Karpas-422 (cell line): ENCODE measurements at regions not wholly inside any gene's neighbourhood (a gene's known extent, or its start where the extent isn't known, plus 50 kb on each side); places are given as distances from the start of the nearest gene placed in this dataset.

ENCODE experiments used
- DNase-seq: peaks from one replicate; pipeline ENCODE4 v3.0.0-alpha.2; 2015
- H2AFZ ChIP-seq: fragments of 200-600 bp; sonication (generic); 2 replicates; pipeline ENCODE4 v1.6.1; 2014; ENCODE audit warnings: antibody characterized with exemption, low read length, mixed read lengths
- H3K27ac ChIP-seq: fragments of 200-600 bp; sonication (generic); 2 replicates; pipeline ENCODE4 v1.5.1; 2014; ENCODE audit warnings: mild to moderate bottlenecking, low read length, moderate library complexity
- H3K27me3 ChIP-seq: fragments of 200-600 bp; sonication (generic); 2 replicates; pipeline ENCODE4 v1.6.1; 2014; ENCODE audit warnings: low read length, mixed read lengths
- H3K36me3 ChIP-seq: fragments of 200-600 bp; sonication (generic); 2 replicates; pipeline ENCODE4 v1.6.1; 2014; ENCODE audit warnings: low read length, mixed read lengths; ENCODE audit not compliant: insufficient read depth
- H3K4me1 ChIP-seq: fragments of 200-600 bp; sonication (generic); 2 replicates; pipeline ENCODE4 v1.6.1; 2014; ENCODE audit warnings: mild to moderate bottlenecking, low read length, mixed read lengths
- H3K4me2 ChIP-seq: fragments of 200-600 bp; sonication (generic); 2 replicates; pipeline ENCODE4 v1.6.1; 2014; ENCODE audit warnings: low read length, low read depth, mild to moderate bottlenecking; ENCODE audit not compliant: poor library complexity, severe bottlenecking
- H3K4me3 ChIP-seq: fragments of 200-600 bp; sonication (generic); 2 replicates; pipeline ENCODE4 v1.5.1; 2014; ENCODE audit warnings: mild to moderate bottlenecking, antibody characterized with exemption, low read length, mixed read lengths
- H3K79me2 ChIP-seq: fragments of 200-600 bp; sonication (generic); 2 replicates; pipeline ENCODE4 v1.6.1; 2014; ENCODE audit warnings: mild to moderate bottlenecking, low read length, mixed read lengths
- H3K9ac ChIP-seq: fragments of 200-600 bp; sonication (generic); 2 replicates; pipeline ENCODE4 v1.6.0; 2014; ENCODE audit warnings: low read length
- H3K9me2 ChIP-seq: fragments of 200-600 bp; sonication (generic), shearing (Covaris generic); replicated peaks from 2 replicates; pipeline ENCODE4 v1.6.0; 2014; ENCODE audit warnings: mild to moderate bottlenecking, low read length, moderate library complexity; ENCODE audit not compliant: insufficient read depth
- H3K9me3 ChIP-seq: fragments of 300-700, 200-600 bp; sonication (generic); 2 replicates; pipeline ENCODE4 v1.6.1; 2014; ENCODE audit warnings: low read length, mixed read lengths
- H4K20me1 ChIP-seq: fragments of 200-600 bp; sonication (generic); 2 replicates; pipeline ENCODE4 v1.6.1; 2014; ENCODE audit warnings: mild to moderate bottlenecking, antibody characterized with exemption, low read length, low read depth; ENCODE audit not compliant: insufficient read depth

GRCh38 chr20:50264534-50265145, 74.0 kb downstream of the CEBPB start:
- Histone ChIP-seq H2AFZ (no peak overlapping the region), H4K20me1 (no peaks in the 10 kb centered on the region), H3K4me3 (no peak overlapping the region), H3K27me3 (no peaks in the 10 kb centered on the region), H3K9ac (no peak overlapping the region), H3K27ac (no peak overlapping the region), H3K4me1 (no peaks in the 10 kb centered on the region), H3K36me3 (no peaks in the 10 kb centered on the region), H3K9me2 (no peaks in the 10 kb centered on the region), H3K4me2 (no peak overlapping the region), H3K9me3 (no peaks in the 10 kb centered on the region), H3K79me2 (no peaks in the 10 kb centered on the region)
- no peak for DNase-seq

- no peaks in the 10 kb centered on the region for H3K4me1 ChIP-seq
- H4K20me1 ChIP-seq, result no peaks in the 10 kb centered on the region
- no peak overlapping the region for H3K4me3 ChIP-seq
- no peaks in the 10 kb centered on the region for H3K9me3 ChIP-seq
- H3K27me3 ChIP-seq, result no peaks in the 10 kb centered on the region
- H3K4me2 ChIP-seq, result no peak overlapping the region
- no peak for DNase-seq
- no peak overlapping the region for H3K27ac ChIP-seq
- no peaks in the 10 kb centered on the region for H3K9me2 ChIP-seq
- H3K36me3 ChIP-seq, result no peaks in the 10 kb centered on the region
- no peak overlapping the region for H3K9ac ChIP-seq
- no peak overlapping the region for H2AFZ ChIP-seq
- H3K79me2 ChIP-seq, result no peaks in the 10 kb centered on the region
Measured at GRCh38 chr20:50265245-50265946, 74.8 kb downstream of the CEBPB start.

GRCh38 chr20:50266293-50267040, 75.8 kb downstream of the CEBPB start:
- Histone ChIP-seq H3K79me2 (no peaks in the 10 kb centered on the region), H3K9ac (no peak overlapping the region), H3K4me1 (no peaks in the 10 kb centered on the region), H2AFZ (no peak overlapping the region), H3K9me2 (no peaks in the 10 kb centered on the region), H3K36me3 (no peaks in the 10 kb centered on the region), H3K27ac (no peak overlapping the region), H3K4me3 (no peak overlapping the region), H3K9me3 (no peaks in the 10 kb centered on the region), H3K27me3 (no peaks in the 10 kb centered on the region), H3K4me2 (no peak overlapping the region), H4K20me1 (no peaks in the 10 kb centered on the region)
- no peak for DNase-seq

GRCh38 chr20:50267041-50267865, 76.6 kb downstream of the CEBPB start:
- no peak overlapping the region for H3K4me2 ChIP-seq
- no peak overlapping the region for H3K9ac ChIP-seq
- no peak overlapping the region for H3K27ac ChIP-seq
- H3K9me3 ChIP-seq, result no peaks in the 10 kb centered on the region
- no peaks in the 10 kb centered on the region for H3K4me1 ChIP-seq
- H3K9me2 ChIP-seq, result no peaks in the 10 kb centered on the region
- no peak overlapping the region for H3K4me3 ChIP-seq
- no peaks in the 10 kb centered on the region for H4K20me1 ChIP-seq
- H3K36me3 ChIP-seq, result no peaks in the 10 kb centered on the region
- no peak for DNase-seq
- no peaks in the 10 kb centered on the region for H3K79me2 ChIP-seq
- no peak overlapping the region for H2AFZ ChIP-seq
- H3K27me3 ChIP-seq, result no peaks in the 10 kb centered on the region

GRCh38 chr20:50267866-50268219, 77.2 kb downstream of the CEBPB start:
- no peaks in the 10 kb centered on the region for H3K9me3 ChIP-seq
- H3K9me2 ChIP-seq, result no peaks in the 10 kb centered on the region
- H3K27me3 ChIP-seq, result no peaks in the 10 kb centered on the region
- H3K4me3 ChIP-seq, result no peak overlapping the region
- H2AFZ ChIP-seq, result no peak overlapping the region
- H3K4me1 ChIP-seq, result no peaks in the 10 kb centered on the region
- no peaks in the 10 kb centered on the region for H3K36me3 ChIP-seq
- H4K20me1 ChIP-seq, result no peaks in the 10 kb centered on the region
- DNase-seq, result no peak
- H3K27ac ChIP-seq, result no peak overlapping the region
- H3K9ac ChIP-seq, result no peak overlapping the region
- no peaks in the 10 kb centered on the region for H3K79me2 ChIP-seq
- no peak overlapping the region for H3K4me2 ChIP-seq

- Histone ChIP-seq H3K4me2 (no peak overlapping the region), H3K27ac (no peak overlapping the region), H3K79me2 (no peaks in the 10 kb centered on the region), H3K9me3 (no peaks in the 10 kb centered on the region), H3K36me3 (no peaks in the 10 kb centered on the region), H2AFZ (no peak overlapping the region), H3K4me3 (no peak overlapping the region), H3K9ac (no peak overlapping the region), H3K9me2 (no peaks in the 10 kb centered on the region), H3K27me3 (no peaks in the 10 kb centered on the region), H3K4me1 (no peaks in the 10 kb centered on the region), H4K20me1 (no peaks in the 10 kb centered on the region)
- no peak for DNase-seq
Measured at GRCh38 chr20:50269091-50270033, 78.7 kb downstream of the CEBPB start.

- Histone ChIP-seq H3K27ac (no peak overlapping the region), H3K9me2 (no peaks in the 10 kb centered on the region), H3K27me3 (no peaks in the 10 kb centered on the region), H4K20me1 (no peaks in the 10 kb centered on the region), H3K36me3 (no peaks in the 10 kb centered on the region), H2AFZ (no peak overlapping the region), H3K9ac (no peak overlapping the region), H3K4me3 (no peak overlapping the region), H3K4me1 (no peaks in the 10 kb centered on the region), H3K4me2 (no peak overlapping the region), H3K79me2 (no peaks in the 10 kb centered on the region), H3K9me3 (no peaks in the 10 kb centered on the region)
- no peak for DNase-seq
Measured at GRCh38 chr20:50270034-50270395, 79.4 kb downstream of the CEBPB start.
